ENCODE measurements at regions not wholly inside any gene's neighbourhood (a gene's known extent, or its start where the extent isn't known, plus 50 kb on each side); places are given as distances from the start of the nearest gene placed in this dataset.

DNA sequence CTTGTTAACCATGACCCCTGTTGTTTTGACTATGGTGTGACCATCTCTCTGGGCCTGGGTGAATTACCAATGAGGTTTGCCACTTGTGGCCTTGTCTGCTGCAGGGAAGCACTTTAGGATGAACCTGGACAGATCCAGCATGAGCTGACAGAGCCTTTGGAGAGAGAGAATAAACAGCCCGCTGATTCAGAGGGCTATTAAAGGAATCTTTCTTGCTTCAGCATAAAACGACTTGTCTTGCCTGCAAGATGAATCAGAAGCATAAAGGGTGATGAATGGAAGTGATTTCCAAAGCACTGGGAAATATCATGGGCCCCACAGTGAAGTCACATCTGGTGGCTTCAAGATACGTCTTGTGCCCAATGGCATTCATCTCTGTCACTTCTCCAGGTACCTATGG lies 69.0 kb upstream of the WSCD2 start:
- CTCF ChIA-PET: interaction anchor here (1.3 kb wide), 1 partner anchor 134 kb away, joined by 3 read pairs; no protein-coding TSS in a partner anchor
- TF ChIP-seq, protein P1, sequence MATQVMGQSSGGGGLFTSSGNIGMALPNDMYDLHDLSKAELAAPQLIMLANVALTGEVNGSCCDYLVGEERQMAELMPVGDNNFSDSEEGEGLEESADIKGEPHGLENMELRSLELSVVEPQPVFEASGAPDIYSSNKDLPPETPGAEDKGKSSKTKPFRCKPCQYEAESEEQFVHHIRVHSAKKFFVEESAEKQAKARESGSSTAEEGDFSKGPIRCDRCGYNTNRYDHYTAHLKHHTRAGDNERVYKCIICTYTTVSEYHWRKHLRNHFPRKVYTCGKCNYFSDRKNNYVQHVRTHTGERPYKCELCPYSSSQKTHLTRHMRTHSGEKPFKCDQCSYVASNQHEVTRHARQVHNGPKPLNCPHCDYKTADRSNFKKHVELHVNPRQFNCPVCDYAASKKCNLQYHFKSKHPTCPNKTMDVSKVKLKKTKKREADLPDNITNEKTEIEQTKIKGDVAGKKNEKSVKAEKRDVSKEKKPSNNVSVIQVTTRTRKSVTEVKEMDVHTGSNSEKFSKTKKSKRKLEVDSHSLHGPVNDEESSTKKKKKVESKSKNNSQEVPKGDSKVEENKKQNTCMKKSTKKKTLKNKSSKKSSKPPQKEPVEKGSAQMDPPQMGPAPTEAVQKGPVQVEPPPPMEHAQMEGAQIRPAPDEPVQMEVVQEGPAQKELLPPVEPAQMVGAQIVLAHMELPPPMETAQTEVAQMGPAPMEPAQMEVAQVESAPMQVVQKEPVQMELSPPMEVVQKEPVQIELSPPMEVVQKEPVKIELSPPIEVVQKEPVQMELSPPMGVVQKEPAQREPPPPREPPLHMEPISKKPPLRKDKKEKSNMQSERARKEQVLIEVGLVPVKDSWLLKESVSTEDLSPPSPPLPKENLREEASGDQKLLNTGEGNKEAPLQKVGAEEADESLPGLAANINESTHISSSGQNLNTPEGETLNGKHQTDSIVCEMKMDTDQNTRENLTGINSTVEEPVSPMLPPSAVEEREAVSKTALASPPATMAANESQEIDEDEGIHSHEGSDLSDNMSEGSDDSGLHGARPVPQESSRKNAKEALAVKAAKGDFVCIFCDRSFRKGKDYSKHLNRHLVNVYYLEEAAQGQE (IDR thresholded peaks at IDR 0.05; ENCODE audit: low read depth, low read length): no peak
- TF ChIP-seq TEAD4 (IDR thresholded peaks at IDR 0.05; ENCODE audit: borderline replicate concordance, insufficient read depth) (no peak), YY1 (IDR thresholded peaks at IDR 0.05; ENCODE audit: low read depth) (no peak), POLR2AphosphoS5 (IDR thresholded peaks at IDR 0.05; ENCODE audit: low read depth, low read length) (no peak), FOSL2 (IDR thresholded peaks at IDR 0.05; ENCODE audit: borderline replicate concordance, low read depth) (no peak), EP300 (IDR thresholded peaks at IDR 0.05; ENCODE audit: borderline replicate concordance in 1 of 2, low read depth in 1 of 2, low read length in 1 of 2) (no peak)

DNA sequence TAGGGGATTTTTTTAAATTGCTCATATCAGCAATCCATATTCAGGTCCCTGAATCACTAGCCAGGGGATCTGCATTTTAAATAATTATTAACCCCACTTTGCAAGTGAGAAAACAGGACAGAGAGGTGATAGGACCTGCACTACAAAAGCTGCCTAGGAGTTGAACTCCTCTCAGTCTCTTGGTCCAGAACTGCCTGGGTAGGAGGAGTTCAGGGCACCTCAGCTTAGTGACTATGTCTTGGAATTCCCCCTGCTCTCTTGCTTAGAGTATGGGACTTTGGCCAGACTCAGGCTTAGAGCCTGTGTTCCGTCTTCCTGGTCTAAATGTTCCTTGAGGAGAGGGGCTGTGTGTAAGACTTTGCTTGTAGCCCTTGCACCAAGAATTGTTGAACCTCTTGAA lies 68.2 kb upstream of the WSCD2 start:
- Histone ChIP-seq H3K4me1 (ENCODE audit: control insufficient read depth in 1 of 2, insufficient read depth in 2 of 2, low read depth in 1 of 2, low read length in 1 of 2) (peaks cover 0 to 2% of the 10 kb centered on the region in 2 experiments; a peak in 1 of 4 replicates), H3K36me3 (replicated peaks in 1 of 2; ENCODE audit: control insufficient read depth in 1 of 2, insufficient read depth in 2 of 2, low read length in 1 of 2) (no peaks in the 10 kb centered on the region), H3F3A (replicated peaks; ENCODE audit: insufficient read depth) (no peaks in the 10 kb centered on the region), H3K4me3 (ENCODE audit: low read depth in 2 of 2, low read length in 1 of 2) (no peak overlapping the region), H4K20me1 (ENCODE audit: insufficient read depth) (no peaks in the 10 kb centered on the region), H2AFZ (ENCODE audit: low read depth) (no peak overlapping the region), H3K27ac (ENCODE audit: low read depth in 2 of 2, low read length in 1 of 2) (no peak overlapping the region), H3K9me2 (no peaks in the 10 kb centered on the region), H3K9ac (no peak overlapping the region), H3K4me2 (no peak overlapping the region), H3K27me3 (ENCODE audit: insufficient read depth) (no peaks in the 10 kb centered on the region), H3K79me2 (ENCODE audit: insufficient read depth) (no peaks in the 10 kb centered on the region), H3K9me3 (no peaks in the 10 kb centered on the region)
- 14% methylated on average over 1 of the region's 1 CpG for WGBS (ENCODE audit: low lambda C conversion rate)
- DNase-seq: no peak
- ChIA-PET CTCF (interaction anchor here (1.3 to 1.6 kb wide), 2 partner anchors 11 to 133 kb away, joined by 3 to 5 read pairs; no protein-coding TSS in a partner anchor), POLR2A (no interaction called here)
- TF ChIP-seq, protein P2, sequence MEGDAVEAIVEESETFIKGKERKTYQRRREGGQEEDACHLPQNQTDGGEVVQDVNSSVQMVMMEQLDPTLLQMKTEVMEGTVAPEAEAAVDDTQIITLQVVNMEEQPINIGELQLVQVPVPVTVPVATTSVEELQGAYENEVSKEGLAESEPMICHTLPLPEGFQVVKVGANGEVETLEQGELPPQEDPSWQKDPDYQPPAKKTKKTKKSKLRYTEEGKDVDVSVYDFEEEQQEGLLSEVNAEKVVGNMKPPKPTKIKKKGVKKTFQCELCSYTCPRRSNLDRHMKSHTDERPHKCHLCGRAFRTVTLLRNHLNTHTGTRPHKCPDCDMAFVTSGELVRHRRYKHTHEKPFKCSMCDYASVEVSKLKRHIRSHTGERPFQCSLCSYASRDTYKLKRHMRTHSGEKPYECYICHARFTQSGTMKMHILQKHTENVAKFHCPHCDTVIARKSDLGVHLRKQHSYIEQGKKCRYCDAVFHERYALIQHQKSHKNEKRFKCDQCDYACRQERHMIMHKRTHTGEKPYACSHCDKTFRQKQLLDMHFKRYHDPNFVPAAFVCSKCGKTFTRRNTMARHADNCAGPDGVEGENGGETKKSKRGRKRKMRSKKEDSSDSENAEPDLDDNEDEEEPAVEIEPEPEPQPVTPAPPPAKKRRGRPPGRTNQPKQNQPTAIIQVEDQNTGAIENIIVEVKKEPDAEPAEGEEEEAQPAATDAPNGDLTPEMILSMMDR (IDR thresholded peaks at IDR 0.05): no peak
- TF ChIP-seq, protein P3, sequence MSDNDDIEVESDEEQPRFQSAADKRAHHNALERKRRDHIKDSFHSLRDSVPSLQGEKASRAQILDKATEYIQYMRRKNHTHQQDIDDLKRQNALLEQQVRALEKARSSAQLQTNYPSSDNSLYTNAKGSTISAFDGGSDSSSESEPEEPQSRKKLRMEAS (IDR thresholded peaks at IDR 0.05; ENCODE audit: low read depth): no peak
- TF ChIP-seq RXRA (IDR thresholded peaks at IDR 0.05; ENCODE audit: borderline replicate concordance, low read depth) (no peak), CHD2 (IDR thresholded peaks at IDR 0.05; ENCODE audit: low read length, partially characterized antibody) (no peak)
- TF ChIP-seq, protein P4, sequence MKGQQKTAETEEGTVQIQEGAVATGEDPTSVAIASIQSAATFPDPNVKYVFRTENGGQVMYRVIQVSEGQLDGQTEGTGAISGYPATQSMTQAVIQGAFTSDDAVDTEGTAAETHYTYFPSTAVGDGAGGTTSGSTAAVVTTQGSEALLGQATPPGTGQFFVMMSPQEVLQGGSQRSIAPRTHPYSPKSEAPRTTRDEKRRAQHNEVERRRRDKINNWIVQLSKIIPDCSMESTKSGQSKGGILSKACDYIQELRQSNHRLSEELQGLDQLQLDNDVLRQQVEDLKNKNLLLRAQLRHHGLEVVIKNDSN (IDR thresholded peaks at IDR 0.05; ENCODE audit: borderline replicate concordance, low read depth): no peak
- TF ChIP-seq, protein P5, sequence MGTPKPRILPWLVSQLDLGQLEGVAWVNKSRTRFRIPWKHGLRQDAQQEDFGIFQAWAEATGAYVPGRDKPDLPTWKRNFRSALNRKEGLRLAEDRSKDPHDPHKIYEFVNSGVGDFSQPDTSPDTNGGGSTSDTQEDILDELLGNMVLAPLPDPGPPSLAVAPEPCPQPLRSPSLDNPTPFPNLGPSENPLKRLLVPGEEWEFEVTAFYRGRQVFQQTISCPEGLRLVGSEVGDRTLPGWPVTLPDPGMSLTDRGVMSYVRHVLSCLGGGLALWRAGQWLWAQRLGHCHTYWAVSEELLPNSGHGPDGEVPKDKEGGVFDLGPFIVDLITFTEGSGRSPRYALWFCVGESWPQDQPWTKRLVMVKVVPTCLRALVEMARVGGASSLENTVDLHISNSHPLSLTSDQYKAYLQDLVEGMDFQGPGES (IDR thresholded peaks at IDR 0.05; ENCODE audit: low read depth, low read length): no peak
- TF ChIP-seq, protein P1 (IDR thresholded peaks at IDR 0.05; ENCODE audit: low read depth, low read length): no peak

More for the DNA sequence above, 69.0 kb upstream of the WSCD2 start:
- Histone ChIP-seq H2AFZ (ENCODE audit: low read depth) (no peak overlapping the region), H3K27me3 (ENCODE audit: insufficient read depth) (no peaks in the 10 kb centered on the region), H3K4me1 (ENCODE audit: control insufficient read depth in 1 of 2, insufficient read depth in 2 of 2, low read depth in 1 of 2, low read length in 1 of 2) (peaks cover 0 to 9% of the 10 kb centered on the region in 2 experiments; a peak in 2 of 4 replicates), H3K4me2 (no peak overlapping the region), H3K36me3 (replicated peaks in 1 of 2; ENCODE audit: control insufficient read depth in 1 of 2, insufficient read depth in 2 of 2, low read length in 1 of 2) (no peaks in the 10 kb centered on the region), H3K9me3 (no peaks in the 10 kb centered on the region), H3K27ac (ENCODE audit: low read depth in 2 of 2, low read length in 1 of 2) (no peak overlapping the region), H3K4me3 (ENCODE audit: low read depth in 2 of 2, low read length in 1 of 2) (no peak overlapping the region), H3K9me2 (no peaks in the 10 kb centered on the region), H3K79me2 (ENCODE audit: insufficient read depth) (no peaks in the 10 kb centered on the region), H3F3A (replicated peaks; ENCODE audit: insufficient read depth) (no peaks in the 10 kb centered on the region), H3K9ac (no peak overlapping the region), H4K20me1 (ENCODE audit: insufficient read depth) (no peaks in the 10 kb centered on the region)
- POLR2A ChIA-PET: no interaction called here
- 17% methylated on average over 3 of the region's 3 CpGs for WGBS (ENCODE audit: low lambda C conversion rate)
- DNase-seq: no peak

Measured in SK-N-SH (cell line).